ENCODE measurements at regions not wholly inside any gene's neighbourhood (a gene's known extent, or its start where the extent isn't known, plus 50 kb on each side); places are given as distances from the start of the nearest gene placed in this dataset.

- TF ChIP-seq MXI1 (IDR thresholded peaks at IDR 0.05; ENCODE audit: borderline replicate concordance, low read depth, low read length) (no peak), CTCF (conservative IDR thresholded peaks at IDR 0.05; ENCODE audit: low read depth, low read length) (peak; percentile 46)
- TF ChIP-seq, protein P1, sequence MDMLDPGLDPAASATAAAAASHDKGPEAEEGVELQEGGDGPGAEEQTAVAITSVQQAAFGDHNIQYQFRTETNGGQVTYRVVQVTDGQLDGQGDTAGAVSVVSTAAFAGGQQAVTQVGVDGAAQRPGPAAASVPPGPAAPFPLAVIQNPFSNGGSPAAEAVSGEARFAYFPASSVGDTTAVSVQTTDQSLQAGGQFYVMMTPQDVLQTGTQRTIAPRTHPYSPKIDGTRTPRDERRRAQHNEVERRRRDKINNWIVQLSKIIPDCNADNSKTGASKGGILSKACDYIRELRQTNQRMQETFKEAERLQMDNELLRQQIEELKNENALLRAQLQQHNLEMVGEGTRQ (IDR thresholded peaks at IDR 0.05; ENCODE audit: low read depth, low read length), result no peak
Observed at GRCh38 chr4:12729384-12729783, 754.8 kb downstream of the RAB28 start.
